HG03025 (cell line): ENCODE measurements at regions not wholly inside any gene's neighbourhood (a gene's known extent, or its start where the extent isn't known, plus 50 kb on each side); places are given as distances from the start of the nearest gene placed in this dataset.
"Not testable (repeated sequence)": the region's sequence is repeated elsewhere in the genome, so short reads cannot be mapped to it uniquely, and the experiment has no call there.

Experiments
- ATAC-seq: cut with Tn5 transposase; IDR thresholded peaks from one replicate; pipeline ENCODE4 v1.9.1; 2021; ENCODE audit warnings: mild to moderate bottlenecking, moderate library complexity; ENCODE audit not compliant: unreplicated experiment, low FRiP score

DNA sequence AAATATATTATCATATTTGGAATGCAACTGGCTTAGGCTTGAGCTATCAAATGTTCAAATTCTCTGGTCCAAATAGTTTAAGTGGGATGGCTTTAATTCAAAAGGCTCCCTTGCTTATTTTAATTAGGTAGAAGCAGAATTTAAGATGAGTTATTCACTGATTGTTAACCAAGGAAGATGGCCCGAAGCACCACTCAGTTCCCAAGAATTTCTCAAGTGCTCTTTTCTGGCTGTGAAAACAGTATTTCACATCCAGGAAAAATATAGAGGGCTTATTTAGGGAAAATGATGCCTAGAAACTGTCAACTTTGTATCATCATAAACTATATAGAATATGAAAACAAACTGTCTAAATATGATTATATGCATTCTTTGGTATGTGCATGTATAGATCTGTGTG is 246.5 kb upstream of the SFRP2 start:
- ATAC-seq: no peak

- ATAC-seq: no peak
Measured at GRCh38 chr4:154033921-154034320, 245.0 kb upstream of the SFRP2 start.

- no peak for ATAC-seq
Measured at GRCh38 chr4:154032914-154033313, 244.0 kb upstream of the SFRP2 start.

- ATAC-seq: no peak
Measured at GRCh38 chr4:154030746-154031145, 241.9 kb upstream of the SFRP2 start.

DNA sequence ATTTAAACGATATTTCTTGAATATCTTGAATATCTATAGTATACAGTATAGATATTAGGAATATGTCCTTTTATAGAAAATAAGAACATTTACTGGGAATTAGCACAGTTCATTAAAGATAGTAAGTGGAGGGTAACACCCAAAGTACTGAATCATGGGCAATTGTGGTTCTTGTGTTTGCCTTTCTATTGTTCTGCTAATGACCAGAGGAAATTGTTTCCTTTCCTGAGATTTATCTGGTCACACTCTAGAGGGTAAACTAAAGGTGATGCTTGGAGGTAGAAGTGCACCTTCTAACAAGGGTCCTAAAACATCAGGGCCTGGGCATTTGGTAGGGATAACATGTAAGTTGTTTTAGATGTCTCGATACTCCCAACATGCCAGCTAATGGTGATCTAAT is 241.3 kb upstream of the SFRP2 start:
- no peak for ATAC-seq

GRCh38 chr4:154029171-154029570 is 240.3 kb upstream of the SFRP2 start:
- no peak for ATAC-seq

DNA sequence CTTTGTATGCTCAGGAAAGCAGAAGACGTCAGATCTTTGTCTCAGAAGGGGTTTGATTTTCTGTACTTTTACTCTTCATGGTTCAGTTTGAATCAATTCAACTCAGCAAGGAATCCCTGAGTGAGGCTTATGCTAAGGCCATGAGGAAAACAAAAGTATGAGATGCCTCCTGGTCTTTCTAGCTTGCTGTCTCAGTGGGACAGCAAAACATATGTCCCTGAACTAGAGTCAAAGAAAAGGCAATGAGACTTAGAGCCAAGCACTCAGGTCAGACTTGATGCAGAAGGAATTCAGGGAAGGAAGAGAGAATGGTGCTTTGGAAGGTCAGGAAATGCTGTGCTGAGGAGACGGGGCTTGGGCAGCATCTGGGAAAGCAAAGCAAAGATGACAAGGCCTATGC is 236.2 kb upstream of the SFRP2 start:
- no peak for ATAC-seq

GRCh38 chr4:154024097-154024694 is 235.3 kb upstream of the SFRP2 start:
- ATAC-seq: no peak

GRCh38 chr4:154023671-154024070 is 234.8 kb upstream of the SFRP2 start:
- ATAC-seq: not testable (repeated sequence)

- no peak for ATAC-seq
Measured at GRCh38 chr4:154019811-154020210, 230.9 kb upstream of the SFRP2 start.

DNA sequence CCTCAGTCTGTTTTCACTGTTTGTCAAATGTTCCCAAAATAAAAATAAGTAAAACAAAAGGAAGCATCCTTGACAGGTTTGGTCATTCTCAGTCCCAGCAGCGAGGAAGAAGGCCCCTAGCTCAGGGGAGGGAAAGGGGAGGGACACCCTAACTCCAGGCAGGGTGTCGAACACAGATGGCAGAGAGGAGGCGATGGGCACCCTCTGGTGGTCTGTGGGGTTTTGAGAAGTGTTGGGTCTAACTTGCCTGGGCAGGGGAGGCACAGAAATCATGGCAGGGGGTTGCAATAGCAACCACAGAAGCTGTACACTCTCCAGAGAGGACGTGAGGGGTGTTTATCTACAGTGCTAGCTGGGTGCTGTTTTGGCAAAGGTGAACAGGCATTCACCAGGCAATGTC is 229.8 kb upstream of the SFRP2 start:
- ATAC-seq: no peak

- no peak for ATAC-seq
Measured at GRCh38 chr4:154015578-154015977, 226.7 kb upstream of the SFRP2 start.

DNA sequence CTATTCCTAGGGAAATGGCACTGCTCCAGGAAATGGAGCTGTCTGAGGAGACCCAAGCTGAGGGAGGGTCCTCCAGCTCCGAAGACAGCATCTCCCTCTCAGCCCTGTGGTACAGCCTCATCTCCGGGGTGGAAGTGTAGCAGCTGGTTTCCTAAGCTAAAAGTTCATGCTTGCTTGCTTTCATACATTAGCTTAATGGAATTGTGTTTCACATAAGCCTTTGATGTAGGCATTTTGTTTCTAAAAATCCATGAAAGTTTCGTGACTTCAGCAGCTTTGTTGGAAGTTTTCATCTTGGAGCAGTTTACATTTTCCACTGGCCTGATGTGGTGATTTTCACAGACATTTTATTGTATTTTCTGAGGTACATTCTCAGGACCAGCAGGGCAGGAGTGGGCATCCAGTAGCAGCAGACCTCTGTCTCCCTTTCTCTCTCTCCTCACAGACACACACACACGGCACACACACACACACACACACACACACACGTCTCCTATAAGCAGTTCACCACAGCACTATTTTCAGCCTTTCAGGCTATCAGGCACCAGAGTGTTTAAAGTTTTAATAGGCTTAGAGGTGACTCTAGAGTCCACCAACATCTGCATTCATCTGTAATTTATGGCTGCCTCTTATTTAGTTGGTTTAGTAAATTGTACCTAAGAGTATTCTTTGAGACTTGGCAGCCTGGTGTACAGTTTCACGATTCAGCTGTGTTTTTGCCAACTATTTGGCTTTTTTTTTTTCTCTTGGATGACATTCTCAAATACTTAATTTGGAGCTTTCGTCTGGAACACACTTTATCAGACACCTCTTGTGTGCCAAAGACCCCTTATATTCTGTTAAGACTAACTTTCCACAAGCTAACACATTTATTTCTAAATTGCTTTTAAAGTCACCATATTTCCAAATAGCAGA is 225.8 kb upstream of the SFRP2 start:
- ATAC-seq: no peak

- ATAC-seq: no peak
Measured at GRCh38 chr4:154013576-154013975, 224.7 kb upstream of the SFRP2 start.

DNA sequence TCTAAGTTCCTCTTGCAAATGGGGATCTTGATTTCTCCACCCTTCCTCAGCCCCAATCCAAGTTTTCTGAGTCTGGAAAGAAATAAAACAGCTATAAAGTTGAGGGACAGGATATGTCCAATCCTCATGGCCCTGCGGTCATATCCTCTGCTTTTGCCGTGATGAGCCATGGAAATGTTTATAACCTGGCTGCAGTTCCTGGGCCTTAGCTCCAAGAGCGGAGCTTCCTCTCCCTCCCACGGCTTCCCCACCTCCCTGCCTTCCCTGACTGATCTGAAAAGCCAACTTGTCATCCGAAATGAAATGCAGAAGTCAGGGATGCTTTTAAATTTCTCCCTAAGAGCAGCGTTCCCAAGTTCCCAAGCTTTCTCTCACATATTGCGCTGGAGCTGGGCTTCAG is 221.5 kb upstream of the SFRP2 start:
- no peak for ATAC-seq

- no peak for ATAC-seq
Measured at GRCh38 chr4:154009788-154010187, 220.9 kb upstream of the SFRP2 start.

- ATAC-seq: no peak
Measured at GRCh38 chr4:154009191-154009590, 220.3 kb upstream of the SFRP2 start.

DNA sequence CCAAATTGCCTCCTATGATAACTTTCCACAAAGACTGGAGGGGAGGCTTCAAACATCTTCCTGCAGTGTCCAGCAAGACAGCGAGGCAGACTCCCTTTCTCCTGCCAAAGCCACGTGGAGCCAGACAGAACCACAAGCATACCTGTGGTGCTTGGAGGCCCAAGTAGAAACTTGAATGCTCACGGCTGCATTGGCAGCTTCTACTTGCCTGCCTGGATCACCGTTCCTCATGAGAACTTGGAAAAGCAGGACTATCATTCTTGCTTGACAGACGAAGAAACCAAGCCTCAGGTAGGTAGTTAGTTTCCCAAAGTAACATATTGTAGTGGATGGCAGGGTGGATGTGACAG is 216.3 kb upstream of the SFRP2 start:
- ATAC-seq: no peak

DNA sequence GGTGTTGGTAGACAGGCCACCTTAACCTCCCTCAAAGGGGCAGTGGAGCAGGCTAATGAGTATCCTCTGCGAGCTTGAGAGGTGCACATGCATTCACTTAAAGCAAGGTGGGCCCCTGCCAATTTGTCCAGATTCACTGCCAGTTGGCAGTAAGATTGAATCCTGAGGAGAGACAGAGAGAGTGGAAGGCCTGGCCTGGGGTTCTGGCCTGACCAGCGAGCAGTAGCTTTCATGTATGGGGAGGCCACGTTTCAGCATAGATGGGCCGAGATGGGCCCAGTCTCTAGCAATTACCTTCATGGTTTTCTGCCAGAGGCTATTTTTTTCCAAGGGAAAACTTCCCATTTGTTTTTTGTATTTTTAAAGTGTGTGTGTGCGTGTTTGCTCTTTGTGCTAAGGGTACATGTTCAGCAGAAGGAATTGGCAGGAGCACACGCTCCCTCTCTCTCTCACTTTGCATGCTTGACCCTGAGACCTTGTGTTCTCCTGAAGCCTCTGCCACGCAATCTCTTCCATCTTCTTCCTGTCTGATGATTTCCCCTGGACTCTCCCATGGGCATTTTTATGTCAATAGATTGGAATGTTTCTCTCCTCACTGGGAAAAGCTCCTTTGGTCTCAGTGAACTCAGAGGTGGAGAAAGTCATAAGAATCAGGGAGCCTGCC is 215.8 kb upstream of the SFRP2 start:
- ATAC-seq: no peak

DNA sequence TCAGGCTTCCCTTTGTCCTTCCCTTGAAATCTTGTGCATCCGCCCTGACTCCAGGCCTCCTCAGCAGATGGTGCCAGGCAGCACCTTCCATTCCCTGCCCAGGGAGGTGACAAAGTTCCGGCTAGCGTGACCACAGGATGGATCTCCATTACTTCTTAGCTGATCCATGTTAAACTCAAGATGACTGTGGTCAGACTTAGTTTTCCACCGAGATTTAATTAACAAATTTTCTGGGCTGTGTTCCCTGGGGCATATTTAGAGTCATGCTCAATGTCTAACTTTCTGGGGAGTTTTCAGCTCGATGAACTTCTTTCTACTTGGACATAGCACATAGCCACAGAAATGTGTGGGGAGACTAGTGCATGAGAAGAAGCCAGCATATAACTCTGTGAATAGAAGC is 215.1 kb upstream of the SFRP2 start:
- no peak for ATAC-seq

DNA sequence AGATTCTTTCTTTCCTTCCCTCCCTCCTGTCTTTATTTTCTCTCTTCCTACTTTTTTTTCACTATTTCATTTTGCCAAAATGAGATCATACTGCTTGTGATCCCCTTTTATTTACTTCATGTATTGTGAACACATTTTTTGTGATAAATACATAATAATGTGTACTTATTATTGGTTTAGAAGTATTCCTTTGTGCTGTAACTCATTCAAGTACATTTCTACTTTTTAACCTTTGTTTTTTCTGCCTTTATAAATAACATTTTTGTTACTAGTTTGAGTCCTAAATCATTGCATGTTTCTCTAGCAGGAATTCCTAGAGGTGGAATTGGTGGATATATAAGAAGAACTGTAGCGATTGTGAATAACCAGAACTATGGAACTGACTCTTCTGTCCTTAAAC is 214.5 kb upstream of the SFRP2 start:
- no peak for ATAC-seq

DNA sequence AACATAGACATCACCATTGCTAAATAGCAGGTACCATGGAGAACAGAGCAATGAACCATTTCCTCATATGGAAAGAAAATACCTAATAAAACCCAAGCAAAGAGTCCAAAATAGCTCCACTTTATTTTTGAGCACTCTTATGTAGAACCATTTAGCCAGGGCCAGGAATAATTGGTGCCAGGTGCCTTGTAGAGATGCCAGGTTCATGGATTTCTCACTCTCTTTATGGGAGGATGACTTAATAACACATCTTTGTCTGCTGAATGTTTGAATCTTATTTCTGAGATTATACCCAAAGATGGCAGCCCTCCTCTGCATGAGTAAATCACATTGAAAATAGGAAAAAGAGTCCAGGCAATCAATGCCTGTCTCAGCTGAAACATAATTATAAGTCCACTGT is 212.3 kb upstream of the SFRP2 start:
- no peak for ATAC-seq
